CD4-positive, alpha-beta T cell treated with Interleukin-17A for 4 hours (primary cell): ENCODE measurements at regions not wholly inside any gene's neighbourhood (a gene's known extent, or its start where the extent isn't known, plus 50 kb on each side); places are given as distances from the start of the nearest gene placed in this dataset.

Experiments
- DNase-seq: peaks from one replicate; pipeline ENCODE4 v3.0.0-alpha.2; 2020; ENCODE audit warnings: mixed read lengths

- DNase-seq = no peak
These were observed 221.0 kb upstream of the OSR1 start for GRCh38 chr2:19579461-19579860.

GRCh38 chr2:19577723-19578122 is 219.3 kb upstream of the OSR1 start:
- no peak for DNase-seq

GRCh38 chr2:19576411-19576810 is 218.0 kb upstream of the OSR1 start:
- no peak for DNase-seq

- no peak for DNase-seq
These were observed 217.2 kb upstream of the OSR1 start for GRCh38 chr2:19575641-19576040.

GRCh38 chr2:19574778-19575260 is 216.4 kb upstream of the OSR1 start:
- DNase-seq = no peak

- no peak for DNase-seq
These were observed 215.4 kb upstream of the OSR1 start for GRCh38 chr2:19573784-19574183.

GRCh38 chr2:19571773-19572172 is 213.3 kb upstream of the OSR1 start:
- DNase-seq = no peak

GRCh38 chr2:19569300-19569791 is 210.9 kb upstream of the OSR1 start:
- DNase-seq = no peak

- no peak for DNase-seq
These were observed 210.4 kb upstream of the OSR1 start for GRCh38 chr2:19568809-19569208.

- DNase-seq = no peak
These were observed 202.4 kb upstream of the OSR1 start for GRCh38 chr2:19560785-19561184.

- DNase-seq = no peak
These were observed 201.3 kb upstream of the OSR1 start for GRCh38 chr2:19559596-19560240.

GRCh38 chr2:19556648-19557047 is 198.2 kb upstream of the OSR1 start:
- no peak for DNase-seq

- DNase-seq = no peak
These were observed 196.1 kb upstream of the OSR1 start for GRCh38 chr2:19554520-19554919.

GRCh38 chr2:19552270-19552669 is 193.8 kb upstream of the OSR1 start:
- DNase-seq = no peak

- no peak for DNase-seq
These were observed 192.3 kb upstream of the OSR1 start for GRCh38 chr2:19550750-19551149.

- DNase-seq = no peak
These were observed 191.4 kb upstream of the OSR1 start for GRCh38 chr2:19549821-19550220.

GRCh38 chr2:19548116-19548515 is 189.7 kb upstream of the OSR1 start:
- no peak for DNase-seq

- no peak for DNase-seq
These were observed 188.9 kb upstream of the OSR1 start for GRCh38 chr2:19547321-19547720.

- DNase-seq = no peak
These were observed 187.1 kb upstream of the OSR1 start for GRCh38 chr2:19545507-19545906.

GRCh38 chr2:19543663-19544383 is 185.4 kb upstream of the OSR1 start:
- DNase-seq = no peak

GRCh38 chr2:19542796-19543662 is 184.6 kb upstream of the OSR1 start:
- DNase-seq = no peak

GRCh38 chr2:19541884-19542283 is 183.5 kb upstream of the OSR1 start:
- no peak for DNase-seq

GRCh38 chr2:19540739-19541525 is 182.5 kb upstream of the OSR1 start:
- no peak for DNase-seq
